IMR-90 (cell line): ENCODE measurements at regions not wholly inside any gene's neighbourhood (a gene's known extent, or its start where the extent isn't known, plus 50 kb on each side); places are given as distances from the start of the nearest gene placed in this dataset.

ENCODE experiments used
- ATAC-seq: fragments of 200-7000 bp; cut with Tn5 transposase; 2 replicates; pipeline ENCODE4 v1.9.1; 2020; ENCODE audit warnings: low read depth, mild to moderate bottlenecking, moderate library complexity
- BruUV-seq: library from RNA; stranded (reverse); fragments of 400-500 nt; replicated peaks from 2 replicates; lab custom pipeline; 2021; lab: Mats Ljungman, UMichigan
- CTCF ChIA-PET: fragments of 300-600 bp; formaldehyde crosslinking; extraction: SDS; loops from one replicate; lab custom pipeline; 2021; ENCODE audit warnings: antibody characterized with exemption; lab: Yijun Ruan, JAX
- POLR2A ChIA-PET: fragments of 300-600 bp; sonication (Branson Sonifier 250); formaldehyde crosslinking; loops from one replicate; lab custom pipeline; 2022; ENCODE audit warnings: antibody characterized with exemption; ENCODE audit not compliant: unreplicated experiment; lab: Charles Lee
- DNase-seq: peaks from one replicate; pipeline ENCODE4 v3.0.0; 2013
- H2AFZ ChIP-seq: replicated peaks from 2 replicates; pipeline ENCODE3; 2013; ENCODE audit warnings: low read length, mild to moderate bottlenecking; ENCODE audit not compliant: poor library complexity
- H2AK5ac ChIP-seq: 2 replicates; pipeline ENCODE4 v1.6.1; 2013; ENCODE audit warnings: low read depth, low read length, inconsistent platforms
- H2AK9ac ChIP-seq: replicated peaks from 2 replicates; pipeline ENCODE3; 2013; ENCODE audit warnings: mild to moderate bottlenecking, low read depth, low read length, moderate library complexity; ENCODE audit not compliant: poor library complexity
- H2BK120ac ChIP-seq: 2 replicates; pipeline ENCODE4 v1.6.1; 2013; ENCODE audit warnings: low read depth, low read length, inconsistent platforms
- H2BK15ac ChIP-seq: 3 replicates; pipeline ENCODE4 v1.6.1; 2013; ENCODE audit warnings: low read depth, low read length, inconsistent platforms
- H2BK20ac ChIP-seq: 2 replicates; pipeline ENCODE4 v1.6.1; 2013; ENCODE audit warnings: low read depth, mild to moderate bottlenecking, inconsistent platforms, low read length, moderate library complexity
- H2BK5ac ChIP-seq: 2 replicates; pipeline ENCODE4 v1.6.1; 2013; ENCODE audit warnings: mild to moderate bottlenecking, low read depth, low read length, inconsistent platforms; ENCODE audit not compliant: poor library complexity, severe bottlenecking
- H3K14ac ChIP-seq: replicated peaks from 2 replicates; pipeline ENCODE4 v1.6.1; 2013; ENCODE audit warnings: low read depth, low read length, inconsistent platforms
- H3K18ac ChIP-seq: 2 replicates; pipeline ENCODE4 v1.6.1; 2013; ENCODE audit warnings: low read depth, low read length, control low read depth
- H3K23ac ChIP-seq: 2 replicates; pipeline ENCODE4 v1.6.1; 2013; ENCODE audit warnings: low read depth, low read length, inconsistent platforms
- H3K27ac ChIP-seq: 2 replicates; pipeline ENCODE4 v1.5.1; 2013; ENCODE audit warnings: mild to moderate bottlenecking, control low read depth, low read length; ENCODE audit not compliant: insufficient read depth
- H3K27me3 ChIP-seq: 2 replicates; pipeline ENCODE4 v1.6.1; 2013; ENCODE audit warnings: low read length; ENCODE audit not compliant: control insufficient read depth, insufficient read depth
- H3K36me3 ChIP-seq: 2 replicates; pipeline ENCODE4 v1.6.1; 2013; ENCODE audit warnings: low read length, mixed read lengths; ENCODE audit not compliant: control insufficient read depth, insufficient read depth
- H3K4ac ChIP-seq: 2 replicates; pipeline ENCODE4 v1.6.1; 2013; ENCODE audit warnings: low read depth, low read length, inconsistent platforms
- H3K4me1 ChIP-seq: 2 replicates; pipeline ENCODE4 v1.6.1; 2013; ENCODE audit warnings: low read length, mixed read lengths; ENCODE audit not compliant: control insufficient read depth, insufficient read depth
- H3K4me2 ChIP-seq: 2 replicates; pipeline ENCODE4 v1.6.1; 2013; ENCODE audit warnings: low read depth, mild to moderate bottlenecking, control low read depth, low read length, moderate library complexity
- H3K4me3 ChIP-seq: 2 replicates; pipeline ENCODE4 v1.5.1; 2013; ENCODE audit warnings: low read depth, mild to moderate bottlenecking, control low read depth, low read length, moderate library complexity; ENCODE audit not compliant: insufficient read depth
- H3K56ac ChIP-seq: 2 replicates; pipeline ENCODE4 v1.6.1; 2013; ENCODE audit warnings: low read length, inconsistent platforms; ENCODE audit not compliant: insufficient read depth; ENCODE audit errors: extremely low read depth
- H3K79me1 ChIP-seq, 2 experiments: 2 replicates each; pipeline ENCODE4 v1.6.1; 2013; ENCODE audit warnings: low read length in 2 of 2, inconsistent platforms in 1 of 2, low read depth in 1 of 2
- H3K9ac ChIP-seq: 2 replicates; pipeline ENCODE4 v1.6.1; 2013; ENCODE audit warnings: low read depth, low read length, control low read depth
- H3K9me1 ChIP-seq: 2 replicates; pipeline ENCODE4 v1.6.1; 2013; ENCODE audit warnings: low read length, inconsistent platforms; ENCODE audit not compliant: insufficient read depth
- H3K9me3 ChIP-seq: 2 replicates; pipeline ENCODE4 v1.6.1; 2013; ENCODE audit warnings: low read length; ENCODE audit not compliant: control insufficient read depth, insufficient read depth
- H4K20me1 ChIP-seq: 2 replicates; pipeline ENCODE4 v1.6.1; 2013; ENCODE audit warnings: low read length, inconsistent platforms; ENCODE audit not compliant: insufficient read depth
- H4K5ac ChIP-seq: 2 replicates; pipeline ENCODE4 v1.6.1; 2013; ENCODE audit warnings: mild to moderate bottlenecking, low read depth, low read length, control low read depth
- H4K8ac ChIP-seq, 2 experiments: 2 replicates each; pipeline ENCODE4 v1.6.1; 2013; ENCODE audit warnings: low read depth in 2 of 2, low read length in 2 of 2, control low read depth in 1 of 2, inconsistent platforms in 1 of 2
- H4K91ac ChIP-seq: 2 replicates; pipeline ENCODE4 v1.6.1; 2013; ENCODE audit warnings: low read depth, low read length, inconsistent platforms; ENCODE audit not compliant: insufficient read depth
- MAFK ChIP-seq: IDR thresholded peaks from 2 replicates; pipeline ENCODE4 v1.6.1; 2012; ENCODE audit warnings: low read depth, low read length, improper control_type of control experiment
- RAD21 ChIP-seq: IDR thresholded peaks from 2 replicates; pipeline ENCODE4 v1.6.1; 2012; ENCODE audit warnings: low read length, improper control_type of control experiment
- WGBS, 2 experiments: methylation state at CpG; one replicate each; pipeline versions ENCODE4 v1.1.5 to v1.1.7; 2013; ENCODE audit warnings: missing lambda C conversion rate in 2 of 2; ENCODE audit not compliant: insufficient read length in 1 of 2; ENCODE audit errors: extremely low coverage in 2 of 2; 5-methylcytosine and 5-hydroxymethylcytosine counted together
- dilution Hi-C: fragments of 300-500 bp; cut with HindIII; formaldehyde crosslinking; loops from one replicate; pipeline ENCODE4 v1.14.3; 2018; ENCODE audit warnings: low sequenced_read_pairs; ENCODE audit not compliant: unreplicated experiment
- in situ Hi-C: fragments of 300-500 bp; cut with MboI; formaldehyde crosslinking; loops from 3 replicates; pipeline ENCODE4 v1.14.3; 2019; ENCODE audit warnings: low sequenced_read_pairs, inconsistent platforms, mixed read lengths
- intact Hi-C: fragments of 100-400 bp; cut with micrococcal nuclease; formaldehyde crosslinking; loops from 2 replicates; pipeline ENCODE4 v1.10.0; 2022
- TF ChIP-seq, protein P1 (sequence below): fragments of 150-350 bp; IDR thresholded peaks from 2 replicates; pipeline ENCODE4 v1.6.1; 2016; ENCODE audit warnings: low read depth, mild to moderate bottlenecking, low read length, moderate library complexity, borderline replicate concordance

DNA sequence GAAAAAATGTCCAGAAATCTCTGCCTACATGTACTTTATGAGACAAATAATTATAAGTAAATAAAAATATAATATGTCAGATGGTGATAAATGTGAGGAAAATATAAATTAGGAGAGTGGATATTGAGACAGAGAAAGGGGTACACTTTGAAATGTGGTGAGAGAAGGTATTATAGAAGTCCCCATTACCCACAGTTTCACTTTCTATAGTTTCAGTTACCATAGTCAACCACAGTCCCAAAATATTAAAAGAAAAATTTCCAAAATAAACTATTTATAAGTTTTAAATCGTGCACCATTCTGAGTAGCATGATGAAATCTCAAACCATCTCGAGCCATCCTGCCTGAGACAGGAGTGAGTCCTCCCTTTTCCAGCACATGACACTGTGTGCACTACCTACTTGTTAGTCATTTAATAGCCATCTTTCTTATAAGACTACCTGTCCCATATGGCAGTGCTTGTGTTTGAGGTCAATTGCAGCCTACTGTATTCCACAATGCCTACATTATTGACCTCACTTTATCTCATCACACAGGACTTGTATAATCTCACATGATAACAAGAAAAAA, 653.7 kb downstream of the DACH1 start:
- peaks cover 1% of the 10 kb centered on the region; the same call in 1 of the 2 replicates for H3K9me3 ChIP-seq
- WGBS, 2 experiments: 17% methylated on average over 1 of the region's 2 CpGs; no CpG with 5 or more reads in 1 of the 2 experiments
- H3K9me1 ChIP-seq: no peaks in the 10 kb centered on the region
- H3K79me1 ChIP-seq: no peaks in the 10 kb centered on the region
- no peak overlapping the region for H3K18ac ChIP-seq
- no peak overlapping the region for H2BK120ac ChIP-seq
- no peaks in the 10 kb centered on the region for H4K20me1 ChIP-seq
- POLR2A ChIA-PET: no interaction called here
- no peak overlapping the region for H3K4me2 ChIP-seq
- no peak overlapping the region for H2AK9ac ChIP-seq
- no peak overlapping the region for H3K14ac ChIP-seq
- H4K8ac ChIP-seq: no peak overlapping the region
- H3K9ac ChIP-seq: no peak overlapping the region
- no peak overlapping the region for H3K56ac ChIP-seq
- no TSS peak for BruUV-seq
- H3K27me3 ChIP-seq: no peaks in the 10 kb centered on the region
- intact Hi-C loops: no loop called here
- dilution Hi-C loops: no loop called here
- TF ChIP-seq RAD21: no peak
- TF ChIP-seq MAFK: no peak
- TF ChIP-seq, protein P1, sequence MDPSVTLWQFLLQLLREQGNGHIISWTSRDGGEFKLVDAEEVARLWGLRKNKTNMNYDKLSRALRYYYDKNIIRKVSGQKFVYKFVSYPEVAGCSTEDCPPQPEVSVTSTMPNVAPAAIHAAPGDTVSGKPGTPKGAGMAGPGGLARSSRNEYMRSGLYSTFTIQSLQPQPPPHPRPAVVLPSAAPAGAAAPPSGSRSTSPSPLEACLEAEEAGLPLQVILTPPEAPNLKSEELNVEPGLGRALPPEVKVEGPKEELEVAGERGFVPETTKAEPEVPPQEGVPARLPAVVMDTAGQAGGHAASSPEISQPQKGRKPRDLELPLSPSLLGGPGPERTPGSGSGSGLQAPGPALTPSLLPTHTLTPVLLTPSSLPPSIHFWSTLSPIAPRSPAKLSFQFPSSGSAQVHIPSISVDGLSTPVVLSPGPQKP: no peak
- H3K27ac ChIP-seq: no peak overlapping the region
- no peak overlapping the region for H3K23ac ChIP-seq
- no peak overlapping the region for H4K5ac ChIP-seq
- H2BK20ac ChIP-seq: no peak overlapping the region
- no peak overlapping the region for H3K4me3 ChIP-seq
- H3K36me3 ChIP-seq: no peaks in the 10 kb centered on the region
- H4K91ac ChIP-seq: no peak overlapping the region
- in situ Hi-C loops: no loop called here
- no peak overlapping the region for H3K4ac ChIP-seq
- no peak overlapping the region for H2BK15ac ChIP-seq
- DNase-seq (no peak), ATAC-seq (no peak)
- H2AK5ac ChIP-seq: no peak overlapping the region
- H2BK5ac ChIP-seq: no peak overlapping the region
- no peaks in the 10 kb centered on the region for H3K4me1 ChIP-seq
- H2AFZ ChIP-seq: no peak overlapping the region
- CTCF ChIA-PET: no interaction called here
